ENCODE measurements at regions not wholly inside any gene's neighbourhood (a gene's known extent, or its start where the extent isn't known, plus 50 kb on each side); places are given as distances from the start of the nearest gene placed in this dataset.

DNA sequence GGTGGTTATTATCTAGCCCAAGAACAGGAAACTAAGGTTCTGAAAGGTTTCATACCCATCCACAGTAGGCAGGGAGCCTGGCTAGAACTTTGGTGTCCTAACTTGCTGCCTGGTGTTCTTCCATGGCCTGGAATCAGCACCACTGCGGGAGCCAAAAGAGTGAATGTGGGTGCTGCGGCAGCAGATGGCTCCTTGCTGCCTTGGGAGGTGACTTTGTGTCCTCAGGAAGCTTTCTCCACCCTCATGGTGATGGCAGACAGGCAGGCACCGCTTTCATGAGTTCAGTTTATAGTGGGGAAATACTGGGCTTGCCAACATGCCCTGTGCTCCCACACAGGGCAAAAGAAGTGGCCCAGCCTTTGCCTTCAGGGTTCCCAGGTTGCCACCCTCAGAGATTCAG lies 385.2 kb downstream of the BCL11A start:
- no peaks in the 10 kb centered on the region for H3K27me3 Mint-ChIP-seq (ENCODE audit: low read depth)
- no peak overlapping the region for H3K4me3 Mint-ChIP-seq

DNA sequence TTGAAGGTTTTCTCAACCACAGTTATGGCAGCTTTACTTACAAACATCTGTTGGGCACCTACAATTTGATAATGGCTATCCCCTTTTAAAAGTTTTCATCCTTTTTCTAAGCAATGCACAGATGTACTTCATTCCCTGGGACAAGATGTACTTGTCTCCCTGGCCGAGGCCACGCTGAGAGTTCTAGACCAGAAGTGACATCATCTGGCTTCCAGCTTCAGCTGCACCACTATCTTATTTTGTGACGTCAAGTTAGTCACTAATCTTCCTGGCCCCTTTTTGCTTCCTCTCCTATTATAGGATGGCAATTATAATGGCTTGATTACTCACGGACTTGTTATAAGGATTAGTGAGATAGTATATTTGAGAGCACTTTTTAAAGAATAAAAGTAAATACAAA lies 386.4 kb downstream of the BCL11A start:
- TF ChIP-seq, protein P1, sequence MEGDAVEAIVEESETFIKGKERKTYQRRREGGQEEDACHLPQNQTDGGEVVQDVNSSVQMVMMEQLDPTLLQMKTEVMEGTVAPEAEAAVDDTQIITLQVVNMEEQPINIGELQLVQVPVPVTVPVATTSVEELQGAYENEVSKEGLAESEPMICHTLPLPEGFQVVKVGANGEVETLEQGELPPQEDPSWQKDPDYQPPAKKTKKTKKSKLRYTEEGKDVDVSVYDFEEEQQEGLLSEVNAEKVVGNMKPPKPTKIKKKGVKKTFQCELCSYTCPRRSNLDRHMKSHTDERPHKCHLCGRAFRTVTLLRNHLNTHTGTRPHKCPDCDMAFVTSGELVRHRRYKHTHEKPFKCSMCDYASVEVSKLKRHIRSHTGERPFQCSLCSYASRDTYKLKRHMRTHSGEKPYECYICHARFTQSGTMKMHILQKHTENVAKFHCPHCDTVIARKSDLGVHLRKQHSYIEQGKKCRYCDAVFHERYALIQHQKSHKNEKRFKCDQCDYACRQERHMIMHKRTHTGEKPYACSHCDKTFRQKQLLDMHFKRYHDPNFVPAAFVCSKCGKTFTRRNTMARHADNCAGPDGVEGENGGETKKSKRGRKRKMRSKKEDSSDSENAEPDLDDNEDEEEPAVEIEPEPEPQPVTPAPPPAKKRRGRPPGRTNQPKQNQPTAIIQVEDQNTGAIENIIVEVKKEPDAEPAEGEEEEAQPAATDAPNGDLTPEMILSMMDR (IDR thresholded peaks at IDR 0.05; ENCODE audit: unreplicated experiment): no peak
- Mint-ChIP-seq H3K9me3 (no peaks in the 10 kb centered on the region), H3K4me3 (no peak overlapping the region), H3K27ac (no peak overlapping the region), H3K27me3 (ENCODE audit: low read depth) (no peaks in the 10 kb centered on the region), H3K36me3 (no peaks in the 10 kb centered on the region), H3K4me1 (no peaks in the 10 kb centered on the region)
- no peak for DNase-seq (ENCODE audit: low spot score in 2 of 2, unreplicated experiment in 2 of 2)

More for the DNA sequence above, 385.2 kb downstream of the BCL11A start:
- H3K27ac Mint-ChIP-seq: no peak overlapping the region
- TF ChIP-seq, protein P1 (IDR thresholded peaks at IDR 0.05; ENCODE audit: unreplicated experiment): no peak
- H3K4me1 Mint-ChIP-seq: no peaks in the 10 kb centered on the region
- no peaks in the 10 kb centered on the region for H3K36me3 Mint-ChIP-seq
- H3K9me3 Mint-ChIP-seq: no peaks in the 10 kb centered on the region
- DNase-seq (ENCODE audit: low spot score in 2 of 2, unreplicated experiment in 2 of 2): no peak

DNA sequence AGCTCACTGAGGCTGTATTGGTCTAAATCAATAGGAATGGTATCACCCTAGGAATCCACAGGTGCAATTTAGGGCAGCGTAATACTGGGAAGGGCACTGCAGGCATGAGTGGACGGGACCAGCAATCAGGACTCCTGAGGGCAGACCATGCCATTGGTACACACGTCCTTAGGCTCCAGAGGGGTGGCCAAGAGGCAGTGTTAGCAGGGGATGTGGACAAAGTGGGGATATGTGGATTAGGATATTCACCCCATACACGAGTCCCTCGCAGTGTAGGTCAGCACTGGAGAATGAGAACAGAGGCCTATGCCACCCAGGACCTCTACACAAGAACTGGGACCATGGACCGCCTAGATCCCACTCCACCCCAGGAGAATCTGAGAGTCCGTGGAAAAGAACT lies 389.8 kb downstream of the BCL11A start:
- DNase-seq (ENCODE audit: low spot score in 2 of 2, unreplicated experiment in 2 of 2): no peak
- TF ChIP-seq, protein P1 (IDR thresholded peaks at IDR 0.05; ENCODE audit: unreplicated experiment): no peak
- Mint-ChIP-seq H3K36me3 (no peaks in the 10 kb centered on the region), H3K27ac (no peak overlapping the region), H3K27me3 (ENCODE audit: low read depth) (no peaks in the 10 kb centered on the region), H3K4me1 (no peaks in the 10 kb centered on the region), H3K4me3 (no peak overlapping the region), H3K9me3 (no peaks in the 10 kb centered on the region)

DNA sequence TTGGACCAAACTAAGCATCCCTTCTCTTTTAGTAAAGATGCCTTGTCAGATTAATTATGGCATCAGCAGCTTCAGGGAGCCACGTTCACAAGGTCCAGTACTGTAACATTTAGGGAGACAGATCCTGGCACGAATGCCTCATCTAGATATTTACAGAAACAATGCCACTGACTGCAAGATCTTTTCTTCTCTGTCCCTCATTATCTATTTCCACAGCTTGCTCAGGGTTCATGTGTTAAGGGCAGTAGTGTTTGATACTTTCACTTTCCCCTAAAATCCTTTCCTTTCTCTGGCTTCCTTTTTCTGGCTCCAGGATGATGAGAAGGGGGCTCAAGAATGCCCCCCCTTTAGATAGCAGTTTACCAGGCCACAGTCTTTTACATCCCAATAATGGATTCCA lies 393.9 kb downstream of the BCL11A start:
- peaks cover 5% of the 10 kb centered on the region for H3K9me3 Mint-ChIP-seq
- no peak for DNase-seq (ENCODE audit: low spot score in 2 of 2, unreplicated experiment in 2 of 2)
- H3K27ac Mint-ChIP-seq: no peak overlapping the region
- H3K27me3 Mint-ChIP-seq (ENCODE audit: low read depth): no peaks in the 10 kb centered on the region
- H3K4me3 Mint-ChIP-seq: no peak overlapping the region
- no peaks in the 10 kb centered on the region for H3K36me3 Mint-ChIP-seq
- H3K4me1 Mint-ChIP-seq: no peaks in the 10 kb centered on the region
- TF ChIP-seq, protein P1 (IDR thresholded peaks at IDR 0.05; ENCODE audit: unreplicated experiment): no peak

DNA sequence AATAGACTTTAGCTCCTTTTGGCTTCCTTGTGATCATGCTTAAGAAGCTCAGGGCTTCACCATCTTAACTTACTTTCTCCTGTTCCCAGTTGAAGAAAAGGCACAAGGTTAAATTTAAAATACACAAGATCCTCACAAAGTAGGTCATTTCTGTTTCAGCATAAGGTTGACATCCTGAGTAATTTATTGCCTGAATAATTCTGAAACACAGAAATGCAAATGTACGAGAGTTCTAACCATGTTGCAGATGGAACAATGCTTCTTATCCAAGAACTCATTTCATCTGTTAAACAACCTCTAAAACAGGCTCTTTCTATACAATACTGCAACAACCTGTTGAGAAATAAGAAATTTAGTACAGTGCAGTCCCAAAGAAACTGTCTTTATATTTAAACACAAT lies 395.2 kb downstream of the BCL11A start:
- Mint-ChIP-seq H3K9me3 (peaks cover 14% of the 10 kb centered on the region), H3K27ac (no peak overlapping the region), H3K27me3 (ENCODE audit: low read depth) (no peaks in the 10 kb centered on the region), H3K36me3 (no peaks in the 10 kb centered on the region), H3K4me1 (no peaks in the 10 kb centered on the region), H3K4me3 (no peak overlapping the region)
- TF ChIP-seq, protein P1 (IDR thresholded peaks at IDR 0.05; ENCODE audit: unreplicated experiment): no peak
- DNase-seq (ENCODE audit: low spot score in 2 of 2, unreplicated experiment in 2 of 2): no peak

DNA sequence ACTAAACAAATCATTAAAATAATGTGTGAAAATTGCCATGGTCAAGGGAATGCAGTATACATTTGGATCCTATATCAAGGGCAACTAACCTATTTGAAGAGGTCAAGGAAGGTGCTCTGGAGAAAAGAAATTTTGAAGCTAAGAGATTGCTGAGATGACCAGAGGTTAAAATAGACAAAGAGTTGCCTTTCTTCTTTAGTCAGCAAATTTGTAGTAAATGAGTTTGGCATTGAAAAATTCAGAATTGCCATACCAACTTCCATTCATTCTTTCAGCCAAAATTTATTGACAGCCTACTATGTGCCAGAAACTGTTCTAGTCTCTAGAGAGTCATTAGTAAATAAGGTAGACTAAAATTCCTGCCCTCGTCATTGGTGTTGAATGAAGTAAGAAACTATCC lies 396.2 kb downstream of the BCL11A start:
- Mint-ChIP-seq H3K27me3 (ENCODE audit: low read depth) (no peaks in the 10 kb centered on the region), H3K36me3 (no peaks in the 10 kb centered on the region), H3K4me1 (no peaks in the 10 kb centered on the region), H3K4me3 (no peak overlapping the region), H3K27ac (no peak overlapping the region), H3K9me3 (peaks cover 17% of the 10 kb centered on the region)
- no peak for DNase-seq (ENCODE audit: low spot score in 2 of 2, unreplicated experiment in 2 of 2)
- TF ChIP-seq, protein P1 (IDR thresholded peaks at IDR 0.05; ENCODE audit: unreplicated experiment): no peak

Measured in mesothelial cell of epicardium (in vitro differentiated cells).